GM19463 (cell line): ENCODE measurements at regions not wholly inside any gene's neighbourhood (a gene's known extent, or its start where the extent isn't known, plus 50 kb on each side); places are given as distances from the start of the nearest gene placed in this dataset.
A peak's percentile ranks its signal among the peaks of the same experiment; 100 is the strongest.
"Not testable (repeated sequence)": the region's sequence is repeated elsewhere in the genome, so short reads cannot be mapped to it uniquely, and the experiment has no call there.

Source experiments
- ATAC-seq: cut with Tn5 transposase; IDR thresholded peaks from one replicate; pipeline ENCODE4 v1.9.1; 2021; ENCODE audit warnings: mild to moderate bottlenecking, moderate library complexity; ENCODE audit not compliant: unreplicated experiment

- no peak for ATAC-seq
These were observed 87.0 kb downstream of the PLSCR2 start for GRCh38 chr3:146382386-146382785.

- no peak for ATAC-seq
These were observed 89.3 kb downstream of the PLSCR2 start for GRCh38 chr3:146380046-146380445.

- no peak for ATAC-seq
These were observed 94.1 kb downstream of the PLSCR2 start for GRCh38 chr3:146375219-146375618.

- no peak for ATAC-seq
These were observed 95.2 kb downstream of the PLSCR2 start for GRCh38 chr3:146374146-146374545.

GRCh38 chr3:146371902-146372301 lies 97.5 kb downstream of the PLSCR2 start:
- no peak for ATAC-seq

- ATAC-seq = no peak
These were observed 100.4 kb downstream of the PLSCR2 start for GRCh38 chr3:146368882-146369523.

- no peak for ATAC-seq
These were observed 108.9 kb upstream of the PLSCR4 start for GRCh38 chr3:146359841-146360240.

GRCh38 chr3:146354421-146354820 lies 103.5 kb upstream of the PLSCR4 start:
- not testable (repeated sequence) for ATAC-seq

GRCh38 chr3:146350852-146351251 lies 99.9 kb upstream of the PLSCR4 start:
- ATAC-seq = no peak

GRCh38 chr3:146345900-146346299 lies 95.0 kb upstream of the PLSCR4 start:
- no peak for ATAC-seq

GRCh38 chr3:146343551-146343950 lies 92.6 kb upstream of the PLSCR4 start:
- no peak for ATAC-seq

- ATAC-seq = peak; percentile 67
These were observed 92.1 kb upstream of the PLSCR4 start for GRCh38 chr3:146342989-146343388.

- no peak for ATAC-seq
These were observed 88.4 kb upstream of the PLSCR4 start for GRCh38 chr3:146339349-146339748.

- no peak for ATAC-seq
These were observed 87.1 kb upstream of the PLSCR4 start for GRCh38 chr3:146337991-146338390.

- ATAC-seq = no peak
These were observed 84.5 kb upstream of the PLSCR4 start for GRCh38 chr3:146335386-146335785.

GRCh38 chr3:146334151-146334550 lies 83.2 kb upstream of the PLSCR4 start:
- ATAC-seq = no peak

GRCh38 chr3:146331967-146332366 lies 81.1 kb upstream of the PLSCR4 start:
- no peak for ATAC-seq

GRCh38 chr3:146326875-146327543 lies 76.1 kb upstream of the PLSCR4 start:
- no peak for ATAC-seq

GRCh38 chr3:146325170-146325569 lies 74.3 kb upstream of the PLSCR4 start:
- no peak for ATAC-seq

GRCh38 chr3:146322216-146322817 lies 71.4 kb upstream of the PLSCR4 start:
- ATAC-seq = no peak

GRCh38 chr3:146314871-146315270 lies 64.0 kb upstream of the PLSCR4 start:
- no peak for ATAC-seq

- no peak for ATAC-seq
These were observed 62.8 kb upstream of the PLSCR4 start for GRCh38 chr3:146313746-146314111.
